Myocyte (in vitro differentiated cells): ENCODE measurements at regions not wholly inside any gene's neighbourhood (a gene's known extent, or its start where the extent isn't known, plus 50 kb on each side); places are given as distances from the start of the nearest gene placed in this dataset.

Experiments
- DNase-seq: peaks from one replicate; pipeline ENCODE4 v3.0.0-alpha.2; 2012; ENCODE audit warnings: low read depth

GRCh38 chr6:169843110-169843509, 91.7 kb downstream of the ERMARD start:
- DNase-seq: no peak

GRCh38 chr6:169841907-169842606, 90.6 kb downstream of the ERMARD start:
- no peak for DNase-seq

GRCh38 chr6:169841251-169841650, 89.8 kb downstream of the ERMARD start:
- DNase-seq: no peak

GRCh38 chr6:169839898-169840631, 88.6 kb downstream of the ERMARD start:
- no peak for DNase-seq

GRCh38 chr6:169839493-169839892, 88.1 kb downstream of the ERMARD start:
- no peak for DNase-seq

GRCh38 chr6:169839029-169839481, 87.6 kb downstream of the ERMARD start:
- no peak for DNase-seq

GRCh38 chr6:169838346-169839028, 87.1 kb downstream of the ERMARD start:
- no peak for DNase-seq

GRCh38 chr6:169837529-169838250, 86.3 kb downstream of the ERMARD start:
- no peak for DNase-seq

- no peak for DNase-seq
These were observed 81.9 kb downstream of the ERMARD start for GRCh38 chr6:169833258-169833794.

- DNase-seq: no peak
These were observed 81.0 kb downstream of the ERMARD start for GRCh38 chr6:169832247-169832948.

GRCh38 chr6:169831450-169832246, 80.2 kb downstream of the ERMARD start:
- peak; percentile 81 for DNase-seq
